Fibroblast of lung (primary cell): ENCODE measurements at regions not wholly inside any gene's neighbourhood (a gene's known extent, or its start where the extent isn't known, plus 50 kb on each side); places are given as distances from the start of the nearest gene placed in this dataset.

Experiments used
- EZH2 ChIP-seq: IDR thresholded peaks from 2 replicates; pipeline ENCODE4 v1.5.1; 2012; ENCODE audit warnings: low read length, control low read depth, mild to moderate bottlenecking; ENCODE audit errors: missing control alignments
- TF ChIP-seq, protein P1 (sequence below), 2 donors: IDR thresholded peaks in 1 of 2; conservative IDR thresholded peaks in 1 of 2; 1 replicate in 1 of 2; 2 replicates in 1 of 2; pipeline ENCODE4 v1.5.1; 2011 to 2012; ENCODE audit warnings: low read length in 2 of 2, control low read depth in 1 of 2, inconsistent platforms in 1 of 2, low read depth in 1 of 2, mild to moderate bottlenecking in 1 of 2

DNA sequence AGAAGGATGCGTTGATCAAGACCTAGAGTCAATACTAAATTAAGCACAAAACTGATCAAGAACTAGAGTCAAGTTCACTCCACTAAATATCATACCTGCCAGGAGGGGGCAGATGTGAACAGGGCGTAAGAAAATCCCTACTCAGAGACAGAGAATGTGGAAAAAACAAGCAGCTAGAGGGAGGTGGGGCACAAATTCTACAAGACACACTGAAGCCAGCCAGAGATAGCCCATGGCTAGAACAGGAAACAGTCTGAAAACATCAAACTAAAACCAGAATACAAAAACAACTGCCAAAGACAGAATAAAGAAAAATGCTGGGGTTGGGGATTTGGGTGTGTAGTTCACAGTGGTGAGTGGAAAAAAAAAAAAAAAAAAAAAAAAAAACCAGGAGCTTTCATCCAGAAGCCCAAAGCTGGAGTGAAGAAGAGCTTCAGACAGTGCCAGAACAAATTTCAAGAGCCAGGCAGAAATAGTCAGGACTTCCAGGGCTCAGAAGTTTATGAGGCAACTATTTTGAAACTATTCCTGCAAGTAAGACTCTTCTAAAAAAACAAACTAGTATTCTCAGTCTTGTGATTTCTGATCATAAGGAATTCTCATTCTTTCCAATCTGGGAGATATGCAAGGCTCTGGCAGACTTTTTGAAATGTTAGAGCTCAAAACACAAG, 118.3 kb downstream of the CCDC71L start:
- no peak for TF ChIP-seq EZH2
- TF ChIP-seq, protein P1, sequence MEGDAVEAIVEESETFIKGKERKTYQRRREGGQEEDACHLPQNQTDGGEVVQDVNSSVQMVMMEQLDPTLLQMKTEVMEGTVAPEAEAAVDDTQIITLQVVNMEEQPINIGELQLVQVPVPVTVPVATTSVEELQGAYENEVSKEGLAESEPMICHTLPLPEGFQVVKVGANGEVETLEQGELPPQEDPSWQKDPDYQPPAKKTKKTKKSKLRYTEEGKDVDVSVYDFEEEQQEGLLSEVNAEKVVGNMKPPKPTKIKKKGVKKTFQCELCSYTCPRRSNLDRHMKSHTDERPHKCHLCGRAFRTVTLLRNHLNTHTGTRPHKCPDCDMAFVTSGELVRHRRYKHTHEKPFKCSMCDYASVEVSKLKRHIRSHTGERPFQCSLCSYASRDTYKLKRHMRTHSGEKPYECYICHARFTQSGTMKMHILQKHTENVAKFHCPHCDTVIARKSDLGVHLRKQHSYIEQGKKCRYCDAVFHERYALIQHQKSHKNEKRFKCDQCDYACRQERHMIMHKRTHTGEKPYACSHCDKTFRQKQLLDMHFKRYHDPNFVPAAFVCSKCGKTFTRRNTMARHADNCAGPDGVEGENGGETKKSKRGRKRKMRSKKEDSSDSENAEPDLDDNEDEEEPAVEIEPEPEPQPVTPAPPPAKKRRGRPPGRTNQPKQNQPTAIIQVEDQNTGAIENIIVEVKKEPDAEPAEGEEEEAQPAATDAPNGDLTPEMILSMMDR (conservative IDR thresholded peaks at IDR 0.05 in 1 of 2, IDR thresholded peaks at IDR 0.05 in 1 of 2; ENCODE audit: low read depth in 1 of 2, low read length in 2 of 2) = peak; percentile 63 to 64
